Erythroblast (primary cell): ENCODE measurements at regions not wholly inside any gene's neighbourhood (a gene's known extent, or its start where the extent isn't known, plus 50 kb on each side); places are given as distances from the start of the nearest gene placed in this dataset.

Experiments used
- GATA1 ChIP-seq: IDR thresholded peaks from 2 replicates; pipeline ENCODE4 v1.6.1; 2011; ENCODE audit warnings: low read depth, mild to moderate bottlenecking, control low read depth, low read length, moderate library complexity
- POLR2A ChIP-seq: IDR thresholded peaks from 2 replicates; pipeline ENCODE4 v1.6.1; 2011; ENCODE audit warnings: mild to moderate bottlenecking, low read length

- TF ChIP-seq POLR2A, result no peak
- no peak for TF ChIP-seq GATA1
Measured at GRCh38 chr22:48138855-48139254, 1376.4 kb downstream of the TBC1D22A start.
